ENCODE measurements at regions not wholly inside any gene's neighbourhood (a gene's known extent, or its start where the extent isn't known, plus 50 kb on each side); places are given as distances from the start of the nearest gene placed in this dataset.

- peak; percentile 37 for DNase-seq
- Histone ChIP-seq H3K4me1 (ENCODE audit: insufficient read depth, low read length) (peaks cover 3% of the 10 kb centered on the region; the same call in 1 of the 2 replicates), H4K20me1 (ENCODE audit: control insufficient read depth, insufficient read depth, insufficient read length) (no peaks in the 10 kb centered on the region), H3K56ac (ENCODE audit: insufficient read length, low read depth, low read length) (no peak overlapping the region), H3K23me2 (ENCODE audit: insufficient read length, low read depth, low read length, poor library complexity, severe bottlenecking) (no peaks in the 10 kb centered on the region), H3K18ac (ENCODE audit: insufficient read length, low read depth, low read length) (no peak overlapping the region), H3K79me2 (ENCODE audit: insufficient read depth, low read length) (no peaks in the 10 kb centered on the region), H3K23ac (ENCODE audit: insufficient read length, low read depth, low read length) (no peak overlapping the region), H4K91ac (ENCODE audit: insufficient read length, low read depth, low read length) (no peak overlapping the region), H3K27me3 (ENCODE audit: insufficient read depth, low read length) (no peaks in the 10 kb centered on the region), H2AFZ (ENCODE audit: low read length) (no peak overlapping the region), H3K79me1 (ENCODE audit: insufficient read depth, low read depth, low read length, poor library complexity, severe bottlenecking) (no peaks in the 10 kb centered on the region), H3K14ac (ENCODE audit: insufficient read depth, low read length) (peak overlapping the region; percentile 17; the same call in 1 of the 2 replicates), H3K4ac (ENCODE audit: low read depth, low read length) (no peak overlapping the region), H4K5ac (ENCODE audit: insufficient read length, low read depth, low read length) (no peak overlapping the region), H2BK120ac (ENCODE audit: low read depth, low read length, poor library complexity, severe bottlenecking) (no peak overlapping the region), H3K4me2 (ENCODE audit: insufficient read depth, insufficient read length, low read length) (no peak overlapping the region), H3K9me3 (ENCODE audit: control insufficient read depth, low read depth, low read length) (no peaks in the 10 kb centered on the region), H4K8ac (replicated peaks; ENCODE audit: insufficient read length, low read depth, low read length) (no peak overlapping the region), H2BK12ac (ENCODE audit: insufficient read length, low read depth, low read length) (no peak overlapping the region), H2BK15ac (ENCODE audit: low read depth, low read length) (no peak overlapping the region), H3T11ph (ENCODE audit: low read length) (no peak overlapping the region), H3K9ac (ENCODE audit: extremely low read depth, insufficient read length, low read length) (no peak overlapping the region), H3K27ac (ENCODE audit: insufficient read length, low read depth, low read length) (no peak overlapping the region), H2BK5ac (ENCODE audit: insufficient read length, low read length) (no peak overlapping the region), H2AK5ac (ENCODE audit: insufficient read length, low read length) (no peak overlapping the region), H2BK20ac (ENCODE audit: low read depth, low read length, poor library complexity, severe bottlenecking) (no peak overlapping the region)
- H3K4me1 Mint-ChIP-seq: peaks cover 22 to 36% of the 10 kb centered on the region in 2 experiments
- peaks cover 12 to 19% of the 10 kb centered on the region in 2 experiments for H3K9me3 Mint-ChIP-seq
- H3K27me3 Mint-ChIP-seq (ENCODE audit: low read depth): no peaks in the 10 kb centered on the region
- WGBS (ENCODE audit: extremely low coverage, insufficient read length, low lambda C conversion rate): no CpG with 5 or more reads among the region's 3 CpGs
- peaks cover 0 to 12% (median 9%) of the 10 kb centered on the region in 3 experiments; a peak in 5 of 7 replicates for H3K36me3 Mint-ChIP-seq (ENCODE audit: insufficient read depth in 1 of 3, low read depth in 3 of 3)
- peak overlapping the region in 1 of 3 experiments; percentile 28; a peak in 2 of 7 replicates for H3K27ac Mint-ChIP-seq
- 0 out of 5 replicates have a peak overlapping the region, but pooled peaks of 1 of the 2 experiments have one; percentile 25 for H3K4me3 Mint-ChIP-seq
- TF ChIP-seq, protein P1, sequence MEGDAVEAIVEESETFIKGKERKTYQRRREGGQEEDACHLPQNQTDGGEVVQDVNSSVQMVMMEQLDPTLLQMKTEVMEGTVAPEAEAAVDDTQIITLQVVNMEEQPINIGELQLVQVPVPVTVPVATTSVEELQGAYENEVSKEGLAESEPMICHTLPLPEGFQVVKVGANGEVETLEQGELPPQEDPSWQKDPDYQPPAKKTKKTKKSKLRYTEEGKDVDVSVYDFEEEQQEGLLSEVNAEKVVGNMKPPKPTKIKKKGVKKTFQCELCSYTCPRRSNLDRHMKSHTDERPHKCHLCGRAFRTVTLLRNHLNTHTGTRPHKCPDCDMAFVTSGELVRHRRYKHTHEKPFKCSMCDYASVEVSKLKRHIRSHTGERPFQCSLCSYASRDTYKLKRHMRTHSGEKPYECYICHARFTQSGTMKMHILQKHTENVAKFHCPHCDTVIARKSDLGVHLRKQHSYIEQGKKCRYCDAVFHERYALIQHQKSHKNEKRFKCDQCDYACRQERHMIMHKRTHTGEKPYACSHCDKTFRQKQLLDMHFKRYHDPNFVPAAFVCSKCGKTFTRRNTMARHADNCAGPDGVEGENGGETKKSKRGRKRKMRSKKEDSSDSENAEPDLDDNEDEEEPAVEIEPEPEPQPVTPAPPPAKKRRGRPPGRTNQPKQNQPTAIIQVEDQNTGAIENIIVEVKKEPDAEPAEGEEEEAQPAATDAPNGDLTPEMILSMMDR (conservative IDR thresholded peaks at IDR 0.05): no peak
These were observed 207.8 kb downstream of the OTOR start for GRCh38 chr20:16955971-16956370.

Data from H9 (cell line).